ENCODE measurements at regions not wholly inside any gene's neighbourhood (a gene's known extent, or its start where the extent isn't known, plus 50 kb on each side); places are given as distances from the start of the nearest gene placed in this dataset.

- DNase-seq: no peak
- no peaks in the 10 kb centered on the region for H3K36me3 ChIP-seq
- no peak overlapping the region for H3K27ac ChIP-seq
- H3K4me3 ChIP-seq: no peak overlapping the region
- no peaks in the 10 kb centered on the region for H3K4me1 ChIP-seq
- TF ChIP-seq CTCF (IDR thresholded peaks at IDR 0.05): no peak
- no peak for TF ChIP-seq POLR2A (IDR thresholded peaks at IDR 0.05)
- H3K27me3 ChIP-seq: no peaks in the 10 kb centered on the region
- intact Hi-C loops (cut with DNase I): no loop called here
- WGBS (ENCODE audit: insufficient coverage, low coverage, low lambda C conversion rate, missing lambda C conversion rate): 33% methylated on average over 6 of the region's 6 CpGs
- no peaks in the 10 kb centered on the region for H3K9me3 ChIP-seq
- ATAC-seq: no peak
Observed at GRCh38 chr6:156310701-156311100, 466.5 kb upstream of the ARID1B start.

- ATAC-seq (no peak), DNase-seq (no peak)
- Histone ChIP-seq H3K4me1 (no peaks in the 10 kb centered on the region), H3K4me3 (no peak overlapping the region), H3K27ac (no peak overlapping the region), H3K27me3 (no peaks in the 10 kb centered on the region), H3K36me3 (no peaks in the 10 kb centered on the region), H3K9me3 (no peaks in the 10 kb centered on the region)
- intact Hi-C loops (cut with DNase I): no loop called here
- no peak for TF ChIP-seq CTCF (IDR thresholded peaks at IDR 0.05)
- no peak for TF ChIP-seq POLR2A (IDR thresholded peaks at IDR 0.05)
- WGBS (ENCODE audit: insufficient coverage, low coverage, low lambda C conversion rate, missing lambda C conversion rate): 63% methylated on average over 7 of the region's 7 CpGs
Observed at GRCh38 chr6:156309017-156309416, 468.2 kb upstream of the ARID1B start.

GRCh38 chr6:156308604-156309003, 468.6 kb upstream of the ARID1B start:
- no peak for TF ChIP-seq POLR2A (IDR thresholded peaks at IDR 0.05)
- TF ChIP-seq CTCF (IDR thresholded peaks at IDR 0.05): no peak

GRCh38 chr6:156306531-156306930, 470.6 kb upstream of the ARID1B start:
- intact Hi-C loops (cut with DNase I): no loop called here

More at GRCh38 chr6:156308604-156309003, 468.6 kb upstream of the ARID1B start:
- no peak for ATAC-seq
- no peak overlapping the region for H3K27ac ChIP-seq
- DNase-seq: no peak
- WGBS (ENCODE audit: insufficient coverage, low coverage, low lambda C conversion rate, missing lambda C conversion rate): 51% methylated on average over 3 of the region's 3 CpGs
- no peak overlapping the region for H3K4me3 ChIP-seq
- no peaks in the 10 kb centered on the region for H3K4me1 ChIP-seq
- intact Hi-C loops (cut with DNase I): no loop called here
- no peaks in the 10 kb centered on the region for H3K36me3 ChIP-seq
- no peaks in the 10 kb centered on the region for H3K9me3 ChIP-seq
- H3K27me3 ChIP-seq: no peaks in the 10 kb centered on the region

More at GRCh38 chr6:156306531-156306930, 470.6 kb upstream of the ARID1B start:
- TF ChIP-seq CTCF (IDR thresholded peaks at IDR 0.05): no peak
- Histone ChIP-seq H3K27ac (no peak overlapping the region), H3K4me3 (no peak overlapping the region), H3K27me3 (no peaks in the 10 kb centered on the region), H3K36me3 (no peaks in the 10 kb centered on the region), H3K4me1 (no peaks in the 10 kb centered on the region), H3K9me3 (no peaks in the 10 kb centered on the region)
- WGBS (ENCODE audit: insufficient coverage, low coverage, low lambda C conversion rate, missing lambda C conversion rate): 75% methylated on average over 3 of the region's 3 CpGs
- DNase-seq: no peak
- ATAC-seq: no peak
